HG03097 (cell line): ENCODE measurements at regions not wholly inside any gene's neighbourhood (a gene's known extent, or its start where the extent isn't known, plus 50 kb on each side); places are given as distances from the start of the nearest gene placed in this dataset.

Experiments
- ATAC-seq: cut with Tn5 transposase; IDR thresholded peaks from one replicate; pipeline ENCODE4 v1.9.1; 2021; ENCODE audit not compliant: unreplicated experiment, low FRiP score

DNA sequence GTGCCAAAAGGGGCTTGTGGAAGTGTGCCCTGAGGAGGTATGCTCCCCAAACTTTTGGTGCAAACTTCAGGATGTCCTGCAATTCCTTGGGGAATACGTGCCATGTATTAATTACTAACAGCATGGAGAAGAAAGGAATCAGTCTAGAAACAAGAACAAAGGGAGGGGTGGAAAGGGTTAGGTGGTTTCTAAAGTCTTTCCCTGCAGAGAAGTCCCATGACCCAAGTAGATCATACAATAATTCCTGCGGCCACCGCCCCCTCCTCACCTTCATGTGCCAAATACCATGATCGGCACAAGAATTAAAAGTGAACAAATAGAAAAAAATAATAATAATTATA is 258.2 kb downstream of the PLPP3 start:
- no peak for ATAC-seq

GRCh38 chr1:56320464-56321149 is 258.8 kb downstream of the PLPP3 start:
- ATAC-seq, result no peak

- ATAC-seq, result no peak
Observed at GRCh38 chr1:56317722-56318121, 261.6 kb downstream of the PLPP3 start.

DNA sequence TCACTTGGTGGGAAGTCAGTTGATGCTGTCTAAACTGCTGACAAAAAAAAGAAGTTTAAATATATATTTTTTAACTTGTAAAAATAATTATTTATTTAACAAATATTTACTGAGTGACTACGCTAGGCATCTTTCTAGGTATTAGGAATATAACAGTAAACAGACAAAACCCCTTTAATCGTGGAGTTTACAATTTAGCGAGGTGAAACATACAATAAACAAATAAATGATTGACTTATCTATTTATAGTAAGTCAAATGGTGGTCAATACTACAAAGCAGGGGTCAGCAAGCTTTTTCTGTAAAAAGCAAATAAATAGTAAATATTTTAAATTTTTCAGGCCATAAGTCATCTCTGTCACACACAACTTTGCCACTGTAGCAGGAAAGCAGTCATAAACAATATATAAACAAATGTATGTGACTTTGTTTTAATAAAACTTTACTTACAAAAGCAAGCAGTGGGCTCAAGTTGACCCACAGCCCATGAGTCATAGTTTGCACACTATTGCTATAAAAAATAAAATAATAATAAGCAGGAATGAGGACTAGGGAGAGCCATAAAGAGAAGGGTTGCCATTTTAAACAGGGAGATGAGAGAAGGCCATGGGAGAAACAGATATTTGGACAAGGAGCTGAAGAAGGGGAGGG is 263.9 kb downstream of the PLPP3 start:
- no peak for ATAC-seq

DNA sequence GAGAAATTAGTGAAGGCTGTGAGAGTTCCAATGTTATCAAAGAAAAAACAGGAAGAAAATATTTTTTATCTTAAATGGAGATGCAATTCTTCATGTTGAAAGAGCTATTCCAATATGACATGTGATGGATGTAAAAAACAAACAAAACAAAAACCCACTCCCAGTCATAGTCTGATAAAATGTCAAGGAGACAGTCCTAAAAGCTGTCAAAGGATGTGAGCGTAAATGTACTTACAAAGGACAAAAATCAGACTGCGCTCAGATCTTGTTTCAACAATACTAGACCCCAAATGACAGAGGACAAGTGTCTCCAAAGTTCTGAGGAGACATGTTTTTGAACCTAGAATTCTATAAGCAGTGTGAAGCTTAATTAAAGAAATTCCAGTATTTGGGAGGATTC is 265.8 kb downstream of the PLPP3 start:
- ATAC-seq, result no peak

- no peak for ATAC-seq
Observed at GRCh38 chr1:56311766-56312165, 267.6 kb downstream of the PLPP3 start.

GRCh38 chr1:56310945-56311344 is 268.4 kb downstream of the PLPP3 start:
- no peak for ATAC-seq

DNA sequence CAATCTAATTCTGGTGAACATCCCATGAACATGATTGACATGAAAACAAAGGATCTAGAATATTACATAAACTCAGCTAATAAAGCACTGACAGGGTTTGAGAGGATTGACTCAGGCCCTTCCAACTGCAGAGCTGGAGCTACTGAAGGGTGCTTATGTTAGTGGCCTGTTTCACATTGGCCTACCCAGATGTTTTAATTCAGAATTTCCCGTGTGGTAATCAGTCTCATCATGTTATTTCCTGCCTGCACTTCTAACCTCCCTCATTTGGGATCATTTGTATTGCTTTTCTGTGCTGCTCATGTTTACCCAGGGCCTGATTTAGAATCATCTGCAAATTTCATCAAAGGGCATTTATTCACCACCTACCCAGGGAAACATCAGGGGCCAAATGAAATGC is 270.3 kb downstream of the PLPP3 start:
- ATAC-seq, result no peak

GRCh38 chr1:56304975-56305374 is 274.4 kb downstream of the PLPP3 start:
- no peak for ATAC-seq

GRCh38 chr1:56303805-56304204 is 275.6 kb downstream of the PLPP3 start:
- ATAC-seq, result no peak

- no peak for ATAC-seq
Observed at GRCh38 chr1:56302878-56303277, 276.5 kb downstream of the PLPP3 start.

GRCh38 chr1:56301791-56302190 is 277.6 kb downstream of the PLPP3 start:
- ATAC-seq, result no peak

DNA sequence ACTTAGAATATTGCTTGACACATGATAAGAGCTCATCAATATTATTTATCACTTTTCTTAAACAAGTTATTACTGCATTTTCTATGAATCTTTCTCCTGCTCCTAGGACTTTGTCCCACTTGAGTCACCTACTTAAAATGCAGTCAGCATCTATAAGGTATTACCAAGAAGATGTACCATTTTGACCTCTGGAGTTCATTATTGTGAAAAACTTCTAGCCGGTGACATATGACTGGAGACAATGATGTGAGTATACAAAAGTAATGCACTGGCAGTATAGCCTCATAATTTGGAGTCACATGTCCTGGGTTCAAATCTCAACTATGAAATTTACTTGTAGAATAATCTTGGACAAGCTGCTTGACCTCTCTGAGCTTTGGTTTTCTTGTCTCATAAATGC is 278.5 kb downstream of the PLPP3 start:
- ATAC-seq, result no peak

GRCh38 chr1:56298866-56299265 is 280.5 kb downstream of the PLPP3 start:
- ATAC-seq, result no peak

GRCh38 chr1:56297904-56298303 is 281.5 kb downstream of the PLPP3 start:
- ATAC-seq, result no peak

GRCh38 chr1:56297208-56297607 is 282.2 kb downstream of the PLPP3 start:
- ATAC-seq, result no peak

DNA sequence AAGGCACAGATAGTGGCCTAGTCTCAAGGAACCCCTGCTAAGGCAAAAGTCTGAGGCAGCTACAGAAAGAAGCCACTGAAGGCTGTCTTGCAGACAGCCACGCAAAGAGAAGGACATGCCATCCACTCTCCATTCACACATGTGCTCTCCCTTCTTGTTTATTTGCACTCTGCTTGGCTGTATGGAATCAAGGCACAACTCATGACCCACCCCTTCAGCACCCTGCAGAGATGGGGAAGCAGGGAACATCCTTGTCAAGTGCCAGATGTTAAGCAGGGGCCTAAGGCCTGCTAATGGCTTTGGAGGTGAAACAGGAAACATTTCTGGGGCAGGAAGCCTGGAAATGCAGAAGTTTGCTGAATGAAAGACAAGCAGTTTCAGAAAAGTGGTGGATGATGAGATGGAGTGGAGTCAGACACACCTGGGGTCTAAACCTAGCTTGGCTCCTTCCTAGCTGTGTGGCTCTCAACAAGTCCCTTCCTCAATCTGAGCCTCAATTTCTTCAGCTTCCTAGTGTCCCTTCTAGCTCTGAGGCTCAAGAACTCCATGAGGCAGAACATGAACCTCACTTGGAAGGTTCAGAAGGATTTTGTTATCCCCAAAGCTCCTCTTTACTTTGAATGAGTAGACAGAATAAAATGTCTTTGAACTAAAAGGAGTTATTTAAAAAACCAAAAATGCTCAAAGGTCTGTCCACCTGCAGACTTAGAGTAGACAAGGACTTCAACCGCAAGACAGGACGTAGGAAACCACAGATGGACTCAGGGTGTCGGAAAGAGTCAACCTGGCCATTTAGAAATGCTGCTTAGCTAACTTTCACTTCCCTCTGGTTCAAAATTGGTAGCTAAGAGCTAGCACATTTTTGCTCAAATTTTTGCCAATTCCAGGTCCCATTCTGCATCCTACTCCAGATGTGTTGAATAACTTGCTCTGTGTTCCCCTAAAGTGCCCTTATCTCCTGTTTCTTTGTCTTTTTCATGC is 283.1 kb downstream of the PLPP3 start:
- no peak for ATAC-seq

GRCh38 chr1:56291374-56291919 is 287.9 kb downstream of the PLPP3 start:
- no peak for ATAC-seq

DNA sequence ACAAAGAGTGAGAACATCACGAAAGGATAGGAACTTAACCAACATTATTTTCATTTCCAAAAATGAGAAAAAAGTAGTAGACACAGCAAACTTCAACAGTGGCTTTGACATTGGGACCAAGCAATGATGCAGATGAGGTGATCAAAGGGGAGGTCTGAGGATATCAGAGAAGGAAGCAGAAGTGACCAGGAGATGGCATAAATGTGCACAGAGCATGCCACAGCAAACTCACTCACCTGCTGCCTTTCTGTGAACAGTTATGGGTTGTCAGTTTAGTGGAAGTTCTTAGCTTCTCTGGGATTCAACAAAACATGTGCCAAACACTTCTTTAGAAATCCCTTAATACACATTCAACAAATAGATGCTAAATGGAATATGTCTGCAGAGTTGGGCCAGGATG is 290.1 kb downstream of the PLPP3 start:
- ATAC-seq, result no peak

- no peak for ATAC-seq
Observed at GRCh38 chr1:56287721-56288120, 291.6 kb downstream of the PLPP3 start.

DNA sequence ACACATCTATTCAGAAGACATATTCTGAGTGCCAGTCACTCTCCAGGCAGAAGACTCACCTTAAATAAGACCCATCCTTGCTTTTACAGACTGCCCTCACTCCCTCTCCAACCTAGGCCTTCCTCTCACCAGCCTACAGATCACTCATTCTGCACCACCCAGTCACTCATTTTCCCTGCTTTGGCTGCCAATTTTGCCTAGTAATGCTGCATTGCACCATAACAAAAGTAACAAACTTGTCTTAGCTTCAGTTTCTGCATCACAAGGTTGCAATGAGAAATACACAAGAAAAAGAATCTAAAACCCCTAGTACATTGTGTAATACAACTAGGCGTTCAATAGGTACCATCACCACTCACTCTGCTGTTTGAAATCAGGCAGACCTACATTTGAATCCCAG is 292.4 kb downstream of the PLPP3 start:
- ATAC-seq, result no peak
